Tibial nerve (tissue), 4 donors: ENCODE measurements at regions not wholly inside any gene's neighbourhood (a gene's known extent, or its start where the extent isn't known, plus 50 kb on each side); places are given as distances from the start of the nearest gene placed in this dataset.

Experiments
- DNase-seq, 2 donors: peaks; one replicate each; pipeline ENCODE4 v3.0.0-alpha.2; 2019; ENCODE audit warnings: low spot score in 2 of 2
- H3K27ac ChIP-seq, 4 donors: fragments of 200-600 bp; sonication (generic) in 3 of 4; one replicate each; pipeline ENCODE4 v1.5.1; 2017 to 2019; ENCODE audit warnings: mild to moderate bottlenecking in 1 of 4
- H3K27me3 ChIP-seq, 2 donors: fragments of 200-600 bp; sonication (generic) in 1 of 2; one replicate each; pipeline versions ENCODE4 v1.5.1 to v1.6.0; 2017 to 2019
- H3K36me3 ChIP-seq, 3 donors: fragments of 200-600 bp; sonication (generic); one replicate each; pipeline ENCODE4 v1.5.1; 2018 to 2019
- H3K4me1 ChIP-seq, 4 donors: fragments of 200-600 bp; sonication (generic) in 3 of 4; one replicate each; pipeline ENCODE4 v1.5.1; 2017 to 2019
- H3K4me3 ChIP-seq, 4 donors: fragments of 200-600 bp; sonication (generic) in 3 of 4; one replicate each; pipeline ENCODE4 v1.5.1; 2017 to 2019; ENCODE audit warnings: mild to moderate bottlenecking in 1 of 4, moderate library complexity in 1 of 4
- H3K9me3 ChIP-seq, 4 donors: fragments of 200-600 bp; sonication (generic) in 3 of 4; one replicate each; pipeline ENCODE4 v1.5.1; 2017 to 2019
- CTCF ChIP-seq, 5 experiments: fragments of 200-600 bp in 3 of 5; fragments of 450-650 bp in 2 of 5; sonication (generic) in 3 of 5; IDR thresholded peaks; one replicate each; pipeline ENCODE4 v1.5.1; 2016 to 2019; ENCODE audit warnings: antibody characterized with exemption in 5 of 5, mild to moderate bottlenecking in 3 of 5, moderate library complexity in 2 of 5
- EP300 ChIP-seq, 2 donors: sonication (generic); formaldehyde crosslinking; IDR thresholded peaks; one replicate each; pipeline ENCODE4 v1.6.1; 2017; ENCODE audit warnings: antibody characterized with exemption in 2 of 2, mild to moderate bottlenecking in 1 of 2
- POLR2A ChIP-seq, 2 donors: fragments of 450-650 bp; IDR thresholded peaks; one replicate each; pipeline ENCODE4 v1.6.1; 2017; ENCODE audit warnings: antibody characterized with exemption in 2 of 2, mild to moderate bottlenecking in 2 of 2, moderate library complexity in 2 of 2
- WGBS, 2 donors: methylation state at CpG; one replicate each; pipeline ENCODE4 v1.1.5; 2018; 5-methylcytosine and 5-hydroxymethylcytosine counted together

GRCh38 chr4:182091128-182091527, 152.1 kb upstream of the TENM3 start:
- TF ChIP-seq EP300 (IDR thresholded peaks at IDR 0.05) (no peak), CTCF (IDR thresholded peaks at IDR 0.05) (no peak), POLR2A (IDR thresholded peaks at IDR 0.05) (no peak)
- H3K4me3 ChIP-seq: no peak overlapping the region
- H3K36me3 ChIP-seq: no peaks in the 10 kb centered on the region
- H3K4me1 ChIP-seq: no peaks in the 10 kb centered on the region
- DNase-seq: no peak
- H3K27ac ChIP-seq: no peak overlapping the region
- H3K9me3 ChIP-seq: no peaks in the 10 kb centered on the region
- 75 to 76% methylated on average over 5 of the region's 5 CpGs for WGBS, 2 donors
- no peaks in the 10 kb centered on the region for H3K27me3 ChIP-seq

GRCh38 chr4:182093431-182093831, 149.8 kb upstream of the TENM3 start:
- Histone ChIP-seq H3K36me3 (no peaks in the 10 kb centered on the region), H3K27me3 (no peaks in the 10 kb centered on the region), H3K4me3 (no peak overlapping the region), H3K27ac (no peak overlapping the region), H3K9me3 (peaks cover 0 to 8% (median 0%) of the 10 kb centered on the region in 4 donors), H3K4me1 (no peaks in the 10 kb centered on the region)
- 75 to 79% methylated on average over 7 of the region's 7 CpGs for WGBS, 2 donors
- DNase-seq: no peak
- TF ChIP-seq EP300 (IDR thresholded peaks at IDR 0.05): no peak
- no peak for TF ChIP-seq CTCF (IDR thresholded peaks at IDR 0.05)
- TF ChIP-seq POLR2A (IDR thresholded peaks at IDR 0.05): no peak

- 58 to 75% methylated on average over 3 of the region's 3 CpGs for WGBS, 2 donors
Measured at GRCh38 chr4:182093935-182094334, 149.3 kb upstream of the TENM3 start.

GRCh38 chr4:182101618-182102017, 141.6 kb upstream of the TENM3 start:
- Histone ChIP-seq H3K9me3 (peaks cover 0 to 8% (median 0%) of the 10 kb centered on the region in 4 donors), H3K36me3 (no peaks in the 10 kb centered on the region), H3K4me3 (no peak overlapping the region), H3K4me1 (no peaks in the 10 kb centered on the region), H3K27ac (no peak overlapping the region), H3K27me3 (no peaks in the 10 kb centered on the region)
- DNase-seq: no peak
- 91 to 92% methylated on average over 8 of the region's 8 CpGs for WGBS, 2 donors
- TF ChIP-seq CTCF (IDR thresholded peaks at IDR 0.05): no peak
- TF ChIP-seq EP300 (IDR thresholded peaks at IDR 0.05): no peak
- no peak for TF ChIP-seq POLR2A (IDR thresholded peaks at IDR 0.05)

More at GRCh38 chr4:182093935-182094334, 149.3 kb upstream of the TENM3 start:
- DNase-seq: no peak
- Histone ChIP-seq H3K27me3 (no peaks in the 10 kb centered on the region), H3K27ac (no peak overlapping the region), H3K36me3 (no peaks in the 10 kb centered on the region), H3K4me3 (no peak overlapping the region), H3K4me1 (no peaks in the 10 kb centered on the region), H3K9me3 (peaks cover 0 to 8% (median 0%) of the 10 kb centered on the region in 4 donors)
- no peak for TF ChIP-seq POLR2A (IDR thresholded peaks at IDR 0.05)
- no peak for TF ChIP-seq CTCF (IDR thresholded peaks at IDR 0.05)
- TF ChIP-seq EP300 (IDR thresholded peaks at IDR 0.05): no peak

GRCh38 chr4:182102576-182102975, 140.6 kb upstream of the TENM3 start:
- Histone ChIP-seq H3K36me3 (no peaks in the 10 kb centered on the region), H3K27ac (no peak overlapping the region), H3K4me3 (no peak overlapping the region), H3K9me3 (peaks cover 0 to 6% (median 0%) of the 10 kb centered on the region in 4 donors), H3K4me1 (no peaks in the 10 kb centered on the region), H3K27me3 (no peaks in the 10 kb centered on the region)
- no peak for TF ChIP-seq POLR2A (IDR thresholded peaks at IDR 0.05)
- no peak for TF ChIP-seq EP300 (IDR thresholded peaks at IDR 0.05)
- TF ChIP-seq CTCF (IDR thresholded peaks at IDR 0.05): no peak
- no peak for DNase-seq
- 73 to 76% methylated on average over 3 of the region's 3 CpGs for WGBS, 2 donors
